ENCODE measurements at regions not wholly inside any gene's neighbourhood (a gene's known extent, or its start where the extent isn't known, plus 50 kb on each side); places are given as distances from the start of the nearest gene placed in this dataset.

DNA sequence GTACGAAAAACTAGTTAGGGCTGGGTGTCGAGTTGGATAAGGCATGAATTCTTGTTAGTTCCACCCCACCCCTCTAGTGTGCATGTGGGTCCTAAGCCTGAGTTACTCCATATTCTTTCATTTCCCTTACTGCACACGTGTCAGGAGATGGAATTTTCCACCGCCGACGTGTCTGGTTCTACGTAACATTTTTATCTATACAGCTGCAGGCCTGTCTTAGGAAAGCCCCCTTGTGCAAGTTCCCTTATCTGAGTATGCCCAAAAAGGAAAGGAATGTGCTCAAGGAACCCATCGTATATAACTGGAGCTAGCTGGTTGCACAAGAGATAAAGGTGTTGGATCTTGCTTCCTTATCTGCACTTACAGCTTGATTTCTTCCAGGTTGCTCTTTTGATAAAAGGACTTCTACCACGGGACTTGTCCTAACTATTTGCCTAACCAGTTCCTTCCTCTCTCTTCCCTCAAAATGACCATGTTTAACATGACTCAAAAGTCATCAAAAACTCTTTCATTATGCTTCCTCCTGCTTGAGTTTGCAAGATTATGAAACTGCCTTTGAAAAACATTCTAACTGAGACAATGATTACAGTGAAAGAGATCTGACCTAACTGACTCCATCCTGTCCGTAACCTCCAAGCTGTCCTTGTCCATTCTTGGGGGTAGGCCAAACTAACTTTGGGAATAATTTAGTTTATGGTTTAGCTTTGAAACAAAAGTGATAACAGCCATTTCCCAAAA, 181.4 kb downstream of the AKR1D1 start:
- peak; percentile 81 for DNase-seq (ENCODE audit: low spot score)

DNA sequence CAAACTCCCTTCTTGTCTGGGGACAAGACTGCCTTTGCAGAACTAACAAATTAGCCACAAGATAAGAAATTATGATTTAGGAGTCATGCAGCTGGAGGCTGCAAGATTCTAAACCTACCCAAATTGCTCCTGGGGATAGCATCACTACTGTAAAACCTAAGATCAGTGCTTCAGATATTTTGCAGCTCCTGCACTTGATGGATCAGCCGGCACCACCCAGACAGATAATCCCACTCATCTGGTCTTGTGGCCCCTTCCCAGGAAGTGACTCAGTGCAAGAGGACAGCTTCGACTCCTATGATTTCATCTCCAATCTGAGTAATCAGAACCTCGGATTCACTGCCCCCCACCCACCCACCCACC, 181.9 kb downstream of the AKR1D1 start:
- no peak for DNase-seq (ENCODE audit: low spot score)

DNA sequence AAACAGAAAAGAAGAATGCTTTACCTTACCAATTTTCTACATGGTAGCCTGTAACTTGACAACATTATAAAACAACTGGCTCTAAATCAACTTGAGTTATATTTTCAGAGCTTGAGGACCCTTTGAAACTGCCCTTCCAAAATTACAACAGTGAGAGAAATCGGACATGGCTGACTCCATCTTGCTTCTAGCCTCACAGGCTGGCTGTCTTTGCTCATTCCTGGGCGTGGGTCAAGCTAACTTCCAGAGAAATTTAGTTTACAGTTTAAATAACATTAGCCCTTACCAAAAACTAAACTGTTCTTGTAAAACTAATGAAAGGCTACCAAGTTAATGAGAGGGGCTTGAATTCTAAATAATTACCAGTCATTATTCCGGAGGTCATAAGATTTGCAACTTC, 183.4 kb downstream of the AKR1D1 start:
- no peak for DNase-seq (ENCODE audit: low spot score)

DNA sequence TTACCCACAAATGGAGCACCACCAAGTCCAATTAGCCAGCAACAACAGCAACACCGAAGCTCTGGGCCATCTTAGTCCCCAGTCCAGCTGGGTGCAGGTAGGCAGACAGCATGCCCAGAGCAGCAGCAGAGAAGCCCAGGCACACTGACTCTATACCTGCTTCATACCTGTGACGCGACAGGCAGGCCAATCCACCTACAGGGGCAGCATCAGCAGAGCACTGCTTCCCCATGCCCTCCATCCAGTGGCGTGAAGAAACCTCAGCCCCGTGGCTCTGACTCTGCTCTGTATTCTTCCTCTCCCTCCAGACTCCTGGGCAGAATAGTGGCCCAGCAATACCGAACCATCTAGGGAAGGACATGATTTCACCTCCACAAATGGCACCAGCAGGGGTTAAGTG, 191.7 kb downstream of the AKR1D1 start:
- no peak for DNase-seq (ENCODE audit: low spot score)

DNA sequence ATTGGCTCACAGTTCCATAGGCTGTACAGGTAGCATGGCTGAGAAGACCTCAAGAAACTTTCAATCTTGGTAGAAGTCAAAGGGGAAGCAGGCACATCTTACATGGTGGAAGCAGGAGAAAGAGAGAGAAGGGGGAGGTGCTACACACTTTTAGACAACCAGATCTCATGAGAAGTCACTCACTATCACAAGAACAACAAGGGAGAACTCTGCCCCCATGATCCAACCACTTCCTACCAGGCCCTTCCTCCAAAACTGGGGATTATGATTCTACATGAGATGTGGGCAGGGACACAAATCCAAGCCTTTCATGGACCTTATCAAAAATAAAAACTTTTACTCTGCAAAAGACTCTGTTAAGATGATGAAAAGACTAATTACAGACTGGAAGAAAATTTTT, 183.2 kb upstream of the TRIM24 start:
- DNase-seq (ENCODE audit: low spot score) = no peak

DNA sequence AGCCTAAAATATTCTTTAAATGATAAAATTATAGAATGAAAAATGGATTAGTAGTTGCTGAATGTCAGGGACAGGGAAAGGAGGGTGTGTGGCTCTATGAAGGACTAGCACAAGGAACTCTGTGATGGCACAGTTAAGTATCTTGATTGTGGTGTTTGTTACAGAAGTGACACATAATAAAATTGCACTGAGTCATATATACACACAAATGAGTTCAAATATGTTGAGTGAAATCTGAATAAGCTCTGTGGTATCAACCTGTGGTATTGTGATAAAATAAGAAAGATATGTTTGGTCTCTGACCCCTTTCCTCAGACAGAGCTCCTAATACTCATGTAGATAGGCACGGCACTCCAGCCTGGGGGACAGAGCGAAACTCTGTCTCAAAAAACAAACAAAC, 181.5 kb upstream of the TRIM24 start:
- no peak for DNase-seq (ENCODE audit: low spot score)

DNA sequence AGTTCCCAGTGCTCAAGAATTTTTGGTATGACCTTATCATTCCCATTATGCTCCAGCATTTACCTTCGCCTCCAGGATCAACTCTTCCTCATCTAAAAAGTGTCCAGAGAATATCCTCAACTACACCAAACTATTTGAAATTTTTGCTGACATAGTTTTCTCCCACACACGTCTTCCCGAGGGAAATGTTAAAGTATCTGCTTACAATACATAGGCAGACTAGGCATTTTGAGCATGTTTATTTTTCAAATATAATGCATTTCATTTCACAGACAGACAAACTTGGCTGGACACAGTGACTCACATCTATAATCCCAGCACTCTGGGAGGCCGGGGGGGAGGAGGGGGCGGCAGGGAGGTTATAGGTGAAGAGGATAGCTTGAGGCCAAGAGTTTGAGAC, 177.1 kb upstream of the TRIM24 start:
- DNase-seq (ENCODE audit: low spot score) = no peak

DNA sequence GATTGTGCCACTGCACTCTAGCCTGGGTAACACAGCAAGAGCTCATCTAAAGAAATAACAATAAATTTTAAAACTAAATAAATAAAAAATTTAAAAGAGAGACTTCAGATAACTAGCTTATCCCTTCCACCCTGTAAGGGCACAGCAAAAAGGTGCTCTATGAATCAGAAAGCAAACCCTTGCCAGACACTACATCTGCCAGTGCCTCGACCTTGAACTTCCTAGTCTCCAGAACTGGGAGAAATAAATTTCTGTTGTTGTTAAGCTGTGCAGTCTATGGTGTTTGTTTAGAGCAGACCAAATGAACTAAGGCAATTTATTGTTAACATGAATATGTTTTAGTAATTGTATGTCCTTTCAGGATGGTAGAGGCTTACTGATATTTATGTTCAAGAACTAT, 174.9 kb upstream of the TRIM24 start:
- DNase-seq (ENCODE audit: low spot score) = no peak

DNA sequence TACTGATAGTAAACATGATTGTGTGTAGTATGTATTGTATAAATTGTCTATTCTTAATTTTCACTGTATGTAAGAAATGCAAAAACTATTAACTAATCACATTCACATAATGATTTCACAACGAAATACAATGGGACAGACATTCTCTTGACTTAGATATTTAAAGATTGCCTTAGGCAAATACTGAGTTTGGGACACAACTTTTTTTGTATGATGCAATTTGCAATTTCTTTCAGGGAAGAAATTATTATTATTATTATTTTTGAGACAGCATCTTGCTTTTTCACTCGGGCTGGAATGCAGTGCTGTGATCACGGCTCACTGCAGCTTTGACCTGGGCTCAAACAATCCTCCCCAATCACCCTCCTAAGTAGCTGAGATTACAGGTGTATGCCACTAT, 173.2 kb upstream of the TRIM24 start:
- DNase-seq (ENCODE audit: low spot score) = no peak

DNA sequence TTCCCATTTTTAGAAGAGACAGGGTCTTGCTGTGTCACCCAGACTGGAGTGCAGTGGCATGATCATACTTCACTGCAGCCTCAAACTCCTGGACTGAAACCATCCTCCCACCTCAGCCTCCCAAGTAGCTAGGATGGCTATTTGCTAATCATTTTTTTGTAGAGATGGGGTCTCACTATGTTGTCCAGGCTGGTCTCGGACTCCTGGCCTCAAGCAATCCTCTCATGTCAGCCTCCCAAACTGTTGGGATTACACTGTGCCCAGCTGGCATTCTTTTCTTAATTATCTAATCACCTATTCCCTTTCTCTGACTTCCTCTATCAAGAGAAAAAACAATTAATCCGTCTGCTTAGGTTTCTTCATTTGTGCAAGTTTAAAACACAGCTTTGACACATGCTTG, 172.5 kb upstream of the TRIM24 start:
- no peak for DNase-seq (ENCODE audit: low spot score)

DNA sequence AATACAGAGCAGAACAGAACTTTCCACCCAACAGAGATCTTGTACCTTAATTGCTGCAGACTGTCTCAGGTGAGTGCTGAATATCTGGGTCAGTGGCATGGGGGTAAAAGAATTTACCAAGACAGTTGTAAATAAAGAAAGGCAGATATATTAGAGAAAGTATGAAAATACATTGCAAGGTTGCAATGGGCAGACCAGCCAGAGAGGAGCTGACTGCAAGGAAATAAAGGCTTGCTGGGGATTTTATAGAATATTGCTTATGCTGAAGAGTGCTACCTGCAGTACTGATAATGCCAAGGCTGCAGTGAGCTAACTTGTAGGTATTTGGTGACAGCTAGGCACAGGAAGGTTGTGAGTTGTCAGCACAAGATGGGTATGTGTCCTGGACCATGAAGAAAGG, 171.0 kb upstream of the TRIM24 start:
- DNase-seq (ENCODE audit: low spot score) = no peak

DNA sequence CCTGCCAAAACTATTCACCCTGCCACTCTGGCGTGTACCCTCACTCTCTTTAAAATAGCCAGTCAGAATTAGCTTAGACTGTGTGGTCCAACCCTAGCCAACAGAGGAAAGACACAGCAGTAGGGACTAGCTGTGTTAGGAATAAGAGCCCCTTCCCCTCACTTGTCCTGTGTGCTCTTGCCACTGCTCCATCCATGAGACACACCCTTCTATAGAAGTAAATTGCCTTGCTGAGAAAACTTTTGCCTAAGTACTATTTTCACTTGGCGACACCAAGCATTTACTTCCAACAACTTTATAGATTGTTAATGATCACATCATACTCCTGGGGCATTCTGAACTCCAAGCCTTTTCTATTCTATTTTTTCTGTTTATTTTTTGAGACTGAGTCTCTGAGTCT, 170.2 kb upstream of the TRIM24 start:
- no peak for DNase-seq (ENCODE audit: low spot score)

DNA sequence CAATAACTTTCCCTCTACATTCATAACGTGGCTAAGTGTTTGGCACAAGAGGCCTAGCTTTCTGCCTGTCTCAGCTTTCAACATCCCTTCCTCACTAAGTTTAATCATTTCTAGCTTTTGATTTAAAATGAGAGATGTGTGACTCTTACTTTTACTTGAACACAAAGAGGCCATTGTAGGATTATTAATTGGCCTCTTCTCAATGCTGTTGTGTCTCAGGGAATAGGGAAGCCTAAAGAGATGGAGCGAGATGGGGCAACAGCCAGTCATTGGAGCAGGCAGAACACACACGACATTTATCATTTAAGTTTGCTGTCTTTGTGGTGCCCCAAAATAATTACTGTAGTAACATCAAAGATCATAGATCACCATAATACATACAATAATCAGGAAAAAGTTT, 167.1 kb upstream of the TRIM24 start:
- peak; percentile 82 for DNase-seq (ENCODE audit: low spot score)

DNA sequence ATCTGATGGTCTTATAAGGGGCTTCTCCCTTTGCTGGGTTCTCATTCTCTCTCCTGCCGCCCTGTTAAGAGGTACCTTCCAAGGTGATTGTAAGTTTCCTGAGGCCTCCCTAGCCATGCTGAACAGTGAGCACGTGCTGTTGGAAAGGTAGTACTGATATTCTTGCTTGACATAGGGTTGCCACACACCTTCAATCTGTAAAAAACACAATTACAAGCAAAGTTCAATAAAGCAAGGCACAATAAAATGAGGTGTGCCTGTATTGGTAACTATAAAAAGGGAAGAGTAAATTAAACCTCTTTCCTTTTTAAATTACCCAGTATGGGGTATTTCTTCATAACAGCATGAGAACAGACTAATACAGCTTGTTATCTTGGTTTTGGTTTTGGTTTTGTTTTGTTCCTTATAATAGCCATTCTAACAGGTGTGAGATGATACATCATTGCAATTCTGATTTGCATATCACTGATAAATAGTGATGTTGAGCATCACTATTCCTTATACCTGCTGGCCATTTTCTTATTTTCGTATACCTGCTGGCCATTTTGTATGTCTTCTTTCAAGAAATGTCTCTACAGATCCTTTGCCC, 164.9 kb upstream of the TRIM24 start:
- no peak for DNase-seq (ENCODE audit: low spot score)

DNA sequence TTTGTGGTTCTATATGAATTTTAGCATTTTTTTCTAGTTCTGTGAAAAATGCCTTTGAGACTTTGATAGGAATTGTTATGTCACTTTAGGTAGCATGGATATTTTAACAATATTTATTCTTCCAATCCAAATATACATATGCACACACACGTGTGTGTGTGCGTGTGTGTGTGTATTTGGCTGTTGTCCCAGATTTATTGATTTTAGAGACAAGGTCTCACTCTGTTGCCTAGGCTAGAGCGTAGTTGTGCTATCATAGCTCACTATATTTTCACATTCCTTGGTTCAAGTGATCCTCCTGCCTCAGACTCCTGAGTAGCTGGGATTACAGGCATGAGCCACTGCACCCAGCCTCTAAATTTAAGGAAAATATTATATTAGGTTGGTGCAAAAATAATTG, 162.5 kb upstream of the TRIM24 start:
- no peak for DNase-seq (ENCODE audit: low spot score)

DNA sequence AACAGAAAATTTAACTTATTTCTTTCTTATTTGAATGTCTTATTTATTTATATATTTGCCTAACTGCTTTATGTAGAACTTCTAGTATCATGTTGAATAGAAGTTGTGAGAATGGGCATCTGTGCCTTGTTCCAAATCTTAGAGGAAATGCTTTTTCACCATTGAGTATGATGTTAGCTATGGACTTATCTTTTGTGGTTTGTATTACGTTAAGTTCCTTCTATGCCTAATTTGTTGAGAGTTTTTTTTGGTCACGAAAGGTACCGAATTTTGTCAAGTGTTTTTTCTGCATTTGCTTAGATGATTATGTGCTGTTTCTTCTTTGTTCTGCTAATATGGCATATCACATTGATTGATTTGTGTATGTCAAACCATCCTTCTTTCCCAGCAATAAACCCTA, 161.0 kb upstream of the TRIM24 start:
- no peak for DNase-seq (ENCODE audit: low spot score)

DNA sequence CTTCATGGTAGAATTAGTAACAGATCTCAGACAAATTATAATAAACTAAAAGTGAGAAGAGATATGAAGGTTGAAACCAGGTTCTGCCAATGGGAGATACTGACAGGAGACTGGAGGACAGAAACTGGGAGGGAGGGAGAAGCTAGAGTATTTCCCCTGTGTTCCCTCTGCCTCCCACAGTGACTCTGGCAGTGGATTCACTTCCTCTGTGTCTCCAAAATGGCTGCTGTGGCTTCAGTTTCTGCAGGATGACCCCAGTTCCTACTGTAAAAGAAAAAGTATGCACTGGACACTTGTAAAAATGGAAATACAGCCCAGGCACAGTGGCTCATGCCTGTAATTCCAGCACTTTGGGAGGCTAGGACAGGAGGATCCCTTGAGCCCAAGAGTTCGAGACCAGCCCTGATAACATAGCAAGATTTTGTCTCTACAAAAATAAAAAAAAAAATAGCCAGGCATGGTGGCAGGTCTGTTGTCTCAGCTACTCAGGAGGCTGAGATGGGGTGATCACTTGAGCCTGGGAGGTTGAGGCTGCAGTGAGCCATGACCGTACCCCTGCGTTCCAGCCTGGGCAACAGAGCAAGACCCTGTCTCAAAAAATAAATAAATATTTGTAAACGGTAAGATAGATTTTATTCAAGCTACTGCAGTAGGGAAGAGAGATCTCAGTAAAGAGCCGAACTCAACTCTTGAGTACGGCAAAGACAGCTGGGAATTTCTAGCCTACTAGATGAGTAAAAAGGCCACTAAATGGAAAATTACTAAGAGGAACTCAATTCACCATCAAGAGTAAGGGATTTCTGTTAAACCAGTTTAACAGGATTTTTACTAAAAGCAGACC, 156.6 kb upstream of the TRIM24 start:
- no peak for DNase-seq (ENCODE audit: low spot score)

DNA sequence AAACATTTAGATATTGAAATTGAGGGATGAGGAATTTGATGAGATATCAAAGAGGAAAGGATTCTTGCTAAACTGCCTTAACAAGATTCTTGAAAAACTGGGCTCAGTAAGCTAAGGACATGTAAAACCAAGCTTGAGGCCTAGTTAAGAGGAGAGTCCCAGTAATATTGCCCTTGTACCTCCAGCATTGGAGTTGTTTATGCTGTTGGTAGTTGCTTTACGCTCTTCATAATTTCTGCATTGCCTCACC, 156.1 kb upstream of the TRIM24 start:
- no peak for DNase-seq (ENCODE audit: low spot score)

DNA sequence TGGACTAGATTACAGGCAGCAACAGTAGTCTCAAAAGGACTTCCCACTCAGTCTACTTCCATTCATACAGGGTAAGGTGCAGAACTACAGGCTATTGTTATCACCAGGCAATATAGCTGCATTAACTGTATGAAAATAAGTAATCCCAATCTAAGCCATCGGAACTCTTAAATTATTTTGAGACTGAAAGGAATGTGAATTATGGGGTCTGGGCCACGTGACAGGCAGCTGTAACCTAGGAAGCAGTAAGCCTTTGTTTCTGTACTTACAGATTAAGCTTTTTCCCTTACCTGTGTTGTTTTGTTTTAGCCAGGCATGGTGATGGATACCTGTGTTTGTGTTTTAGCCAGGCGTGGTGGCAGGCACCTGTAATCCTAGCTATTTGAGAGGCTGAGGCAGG, 152.4 kb upstream of the TRIM24 start:
- no peak for DNase-seq (ENCODE audit: low spot score)

DNA sequence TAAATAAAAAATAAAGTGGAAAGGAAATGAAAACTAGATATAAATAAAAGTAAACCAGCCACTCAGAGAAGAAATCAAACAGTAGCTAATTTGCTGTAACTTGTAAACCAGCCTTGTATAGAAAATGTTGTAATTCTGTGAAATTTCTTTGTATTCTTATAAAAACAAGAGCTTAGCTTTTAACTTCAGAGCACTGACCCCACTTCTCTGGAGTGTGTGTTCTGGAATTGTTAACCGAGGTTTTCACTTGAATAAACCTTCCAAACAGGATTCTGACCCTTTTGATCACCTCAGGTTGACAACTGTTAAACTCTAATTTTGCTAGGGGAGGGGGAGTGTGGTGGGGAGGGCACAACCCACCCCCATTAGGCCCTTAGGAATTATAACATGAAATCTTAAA, 151.9 kb upstream of the TRIM24 start:
- DNase-seq (ENCODE audit: low spot score) = no peak

DNA sequence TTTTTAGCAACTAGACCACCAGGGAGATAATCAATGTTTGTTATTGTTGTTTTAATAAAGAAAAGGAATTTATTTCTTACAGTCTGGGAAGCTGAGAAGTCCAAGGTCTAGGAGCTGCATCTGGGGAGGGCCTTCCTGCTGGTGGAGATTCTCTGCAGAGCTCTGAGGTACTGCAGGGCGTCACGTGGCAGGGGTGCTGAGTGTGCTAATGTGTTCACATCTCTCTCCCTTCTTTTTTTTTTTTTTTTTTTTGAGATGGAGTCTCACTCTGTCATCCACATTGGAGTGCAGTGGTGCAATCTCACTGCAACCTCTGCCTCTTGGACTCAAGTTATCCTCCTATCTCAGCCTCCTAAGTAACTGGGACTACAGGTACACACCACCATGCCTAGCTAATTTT, 150.9 kb upstream of the TRIM24 start:
- DNase-seq (ENCODE audit: low spot score) = no peak

DNA sequence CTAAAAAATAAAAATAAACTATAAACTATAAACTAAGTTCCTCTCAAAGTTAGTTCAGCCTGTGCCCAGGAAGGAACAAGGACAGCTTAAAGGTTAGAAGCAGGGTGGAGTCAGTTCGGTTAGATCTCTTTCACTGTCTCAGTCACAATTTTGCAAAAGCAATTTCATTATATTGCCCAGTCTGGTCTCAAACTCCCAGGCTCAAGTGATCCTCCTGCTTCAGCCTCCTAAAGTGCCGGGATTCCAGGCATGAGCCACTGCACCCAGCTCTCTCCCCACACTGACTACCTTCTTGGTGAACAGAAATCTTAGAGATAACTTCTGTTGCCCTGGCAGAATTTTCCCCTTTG, 146.3 kb upstream of the TRIM24 start:
- no peak for DNase-seq (ENCODE audit: low spot score)

DNA sequence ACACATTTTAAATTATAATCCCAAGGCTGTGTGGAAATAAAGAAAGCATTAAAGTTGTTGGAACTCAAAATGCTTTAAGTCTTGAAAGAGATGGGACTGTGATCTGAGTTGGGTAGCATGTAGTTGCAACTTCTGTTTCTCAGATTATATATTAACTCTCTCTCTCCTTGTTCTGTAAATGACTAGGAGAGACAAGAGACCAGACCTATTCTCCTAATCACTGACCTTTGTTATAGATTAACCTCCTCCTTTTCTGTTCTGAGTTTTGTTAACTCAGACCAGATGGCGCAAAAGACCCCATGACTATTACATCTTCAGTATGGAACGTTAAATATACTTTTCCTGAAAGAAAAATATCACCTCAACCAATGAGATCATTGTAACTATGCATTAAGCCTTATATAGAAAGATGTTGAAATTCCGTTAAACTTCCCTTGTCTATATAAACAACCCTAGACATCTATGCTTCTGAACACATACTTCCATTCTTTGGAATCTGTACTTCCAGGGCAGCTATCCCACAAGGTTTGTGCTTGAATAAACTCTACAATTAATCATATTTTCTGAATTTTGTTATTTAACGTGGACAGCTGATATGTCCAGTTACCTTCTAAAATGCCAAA, 143.5 kb upstream of the TRIM24 start:
- DNase-seq (ENCODE audit: low spot score) = no peak

Data from COLO829 (cell line).